OCI-LY3 (cell line): ENCODE measurements at regions not wholly inside any gene's neighbourhood (a gene's known extent, or its start where the extent isn't known, plus 50 kb on each side); places are given as distances from the start of the nearest gene placed in this dataset.

ENCODE experiments used
- EZH2phosphoT487 ChIP-seq: fragments of 200-600 bp; shearing (Covaris generic); IDR thresholded peaks from 2 replicates; pipeline ENCODE4 v1.6.1; 2018; ENCODE audit warnings: antibody characterized with exemption, mixed run types, low read depth
- TF ChIP-seq, protein P1 (sequence below): fragments of 200-600, 300-600 bp; sonication (generic); IDR thresholded peaks from 2 replicates; pipeline ENCODE4 v1.5.1; 2014; ENCODE audit warnings: antibody characterized with exemption, low read length, low read depth

DNA sequence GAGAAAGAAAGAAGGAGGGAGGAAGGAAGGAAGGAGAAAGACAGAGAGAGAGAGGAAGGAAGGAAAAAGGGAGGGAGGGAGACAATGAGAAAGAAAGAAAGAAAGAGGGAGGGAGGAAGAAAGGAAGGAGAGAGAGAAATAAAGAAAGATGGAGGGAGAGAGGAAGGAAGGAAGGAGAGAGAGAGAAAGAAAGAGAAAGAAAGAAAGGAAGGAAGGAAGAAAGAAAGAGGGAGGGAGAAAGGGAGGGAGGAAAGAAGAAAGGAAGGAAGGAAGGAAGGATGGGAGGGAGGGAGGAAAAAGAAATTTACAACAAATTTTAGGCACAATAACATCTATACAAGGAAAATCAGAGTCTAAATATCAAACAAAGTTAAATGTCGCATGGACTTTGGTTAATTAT is 332.6 kb upstream of the KLF6 start:
- TF ChIP-seq, protein P1, sequence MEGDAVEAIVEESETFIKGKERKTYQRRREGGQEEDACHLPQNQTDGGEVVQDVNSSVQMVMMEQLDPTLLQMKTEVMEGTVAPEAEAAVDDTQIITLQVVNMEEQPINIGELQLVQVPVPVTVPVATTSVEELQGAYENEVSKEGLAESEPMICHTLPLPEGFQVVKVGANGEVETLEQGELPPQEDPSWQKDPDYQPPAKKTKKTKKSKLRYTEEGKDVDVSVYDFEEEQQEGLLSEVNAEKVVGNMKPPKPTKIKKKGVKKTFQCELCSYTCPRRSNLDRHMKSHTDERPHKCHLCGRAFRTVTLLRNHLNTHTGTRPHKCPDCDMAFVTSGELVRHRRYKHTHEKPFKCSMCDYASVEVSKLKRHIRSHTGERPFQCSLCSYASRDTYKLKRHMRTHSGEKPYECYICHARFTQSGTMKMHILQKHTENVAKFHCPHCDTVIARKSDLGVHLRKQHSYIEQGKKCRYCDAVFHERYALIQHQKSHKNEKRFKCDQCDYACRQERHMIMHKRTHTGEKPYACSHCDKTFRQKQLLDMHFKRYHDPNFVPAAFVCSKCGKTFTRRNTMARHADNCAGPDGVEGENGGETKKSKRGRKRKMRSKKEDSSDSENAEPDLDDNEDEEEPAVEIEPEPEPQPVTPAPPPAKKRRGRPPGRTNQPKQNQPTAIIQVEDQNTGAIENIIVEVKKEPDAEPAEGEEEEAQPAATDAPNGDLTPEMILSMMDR, result no peak
- no peak for TF ChIP-seq EZH2phosphoT487
